ENCODE measurements at regions not wholly inside any gene's neighbourhood (a gene's known extent, or its start where the extent isn't known, plus 50 kb on each side); places are given as distances from the start of the nearest gene placed in this dataset.

GRCh38 chr6:111959766-111960165 is 86.5 kb upstream of the FYN start:
- no peak for DNase-seq

- no peak for DNase-seq
Measured at GRCh38 chr6:111967131-111967530, 86.8 kb upstream of the CCN6 start.

GRCh38 chr6:111970426-111970825 is 83.5 kb upstream of the CCN6 start:
- DNase-seq: no peak

- no peak for DNase-seq
Measured at GRCh38 chr6:111971181-111971841, 82.6 kb upstream of the CCN6 start.

GRCh38 chr6:111971866-111972532 is 81.9 kb upstream of the CCN6 start:
- DNase-seq: no peak

GRCh38 chr6:111972745-111973117 is 81.2 kb upstream of the CCN6 start:
- no peak for DNase-seq

- peak; percentile 50 for DNase-seq
Measured at GRCh38 chr6:111973118-111973761, 80.7 kb upstream of the CCN6 start.

GRCh38 chr6:111973927-111974639 is 79.8 kb upstream of the CCN6 start:
- DNase-seq: no peak

- no peak for DNase-seq
Measured at GRCh38 chr6:111975466-111975865, 78.4 kb upstream of the CCN6 start.

- no peak for DNase-seq
Measured at GRCh38 chr6:111976139-111976538, 77.8 kb upstream of the CCN6 start.

- no peak for DNase-seq
Measured at GRCh38 chr6:111978532-111979149, 75.3 kb upstream of the CCN6 start.

- no peak for DNase-seq
Measured at GRCh38 chr6:111979633-111980032, 74.3 kb upstream of the CCN6 start.

GRCh38 chr6:111980143-111980542 is 73.8 kb upstream of the CCN6 start:
- no peak for DNase-seq

GRCh38 chr6:111980971-111981840 is 72.7 kb upstream of the CCN6 start:
- DNase-seq: no peak

- no peak for DNase-seq
Measured at GRCh38 chr6:111982681-111983080, 71.2 kb upstream of the CCN6 start.

GRCh38 chr6:111983193-111983592 is 70.7 kb upstream of the CCN6 start:
- no peak for DNase-seq

GRCh38 chr6:111984081-111984480 is 69.8 kb upstream of the CCN6 start:
- no peak for DNase-seq

- DNase-seq: no peak
Measured at GRCh38 chr6:111984516-111985201, 69.2 kb upstream of the CCN6 start.

GRCh38 chr6:111985202-111985731 is 68.6 kb upstream of the CCN6 start:
- no peak for DNase-seq

- DNase-seq: no peak
Measured at GRCh38 chr6:111986651-111987050, 67.3 kb upstream of the CCN6 start.

- no peak for DNase-seq
Measured at GRCh38 chr6:111987295-111987694, 66.6 kb upstream of the CCN6 start.

All from activated CD4-positive, CD25-positive, alpha-beta regulatory T cell treated with anti-CD3 and anti-CD28 coated beads, Interleukin-2, amount 50 U/mL, for 72 hours (primary cell).